ENCODE measurements at regions not wholly inside any gene's neighbourhood (a gene's known extent, or its start where the extent isn't known, plus 50 kb on each side); places are given as distances from the start of the nearest gene placed in this dataset.

GRCh38 chr6:156194981-156195380 is 582.2 kb upstream of the ARID1B start:
- TF ChIP-seq CTCF (IDR thresholded peaks at IDR 0.05) (no peak), POLR2A (IDR thresholded peaks at IDR 0.05) (no peak)

Measured in body of pancreas (tissue), 4 donors.